Epithelial cell of proximal tubule (primary cell): ENCODE measurements at regions not wholly inside any gene's neighbourhood (a gene's known extent, or its start where the extent isn't known, plus 50 kb on each side); places are given as distances from the start of the nearest gene placed in this dataset.

Experiments used
- DNase-seq: peaks from one replicate; pipeline ENCODE4 v3.0.0-alpha.2; 2011; ENCODE audit warnings: low read depth
- H3K4me3 ChIP-seq: 2 replicates; pipeline ENCODE4 v1.5.1; 2011; ENCODE audit warnings: low read depth, mild to moderate bottlenecking, low read length
- TF ChIP-seq, protein P1 (sequence below): conservative IDR thresholded peaks from 2 replicates; pipeline ENCODE4 v1.5.1; 2012; ENCODE audit warnings: low read depth, mild to moderate bottlenecking, low read length

DNA sequence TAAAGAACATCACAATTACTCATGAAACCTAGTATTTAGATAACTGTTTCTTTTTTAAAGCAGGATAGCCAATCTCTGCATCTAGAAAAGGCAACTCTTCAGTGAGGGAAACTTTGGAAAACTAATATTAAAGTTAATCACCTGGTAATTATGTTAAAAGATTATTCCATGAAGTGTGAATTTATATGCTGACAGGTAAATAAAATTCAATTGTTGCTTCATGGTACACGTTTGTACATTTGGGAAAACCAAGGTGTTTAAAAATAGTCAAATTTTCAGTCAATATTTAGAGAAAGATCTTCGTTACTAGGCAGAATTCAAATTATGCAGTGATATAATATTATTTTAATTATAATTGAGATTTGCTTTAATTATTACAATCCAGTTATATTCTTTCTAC is 100.1 kb upstream of the LRFN5 start:
- H3K4me3 ChIP-seq = no peak overlapping the region
- TF ChIP-seq, protein P1, sequence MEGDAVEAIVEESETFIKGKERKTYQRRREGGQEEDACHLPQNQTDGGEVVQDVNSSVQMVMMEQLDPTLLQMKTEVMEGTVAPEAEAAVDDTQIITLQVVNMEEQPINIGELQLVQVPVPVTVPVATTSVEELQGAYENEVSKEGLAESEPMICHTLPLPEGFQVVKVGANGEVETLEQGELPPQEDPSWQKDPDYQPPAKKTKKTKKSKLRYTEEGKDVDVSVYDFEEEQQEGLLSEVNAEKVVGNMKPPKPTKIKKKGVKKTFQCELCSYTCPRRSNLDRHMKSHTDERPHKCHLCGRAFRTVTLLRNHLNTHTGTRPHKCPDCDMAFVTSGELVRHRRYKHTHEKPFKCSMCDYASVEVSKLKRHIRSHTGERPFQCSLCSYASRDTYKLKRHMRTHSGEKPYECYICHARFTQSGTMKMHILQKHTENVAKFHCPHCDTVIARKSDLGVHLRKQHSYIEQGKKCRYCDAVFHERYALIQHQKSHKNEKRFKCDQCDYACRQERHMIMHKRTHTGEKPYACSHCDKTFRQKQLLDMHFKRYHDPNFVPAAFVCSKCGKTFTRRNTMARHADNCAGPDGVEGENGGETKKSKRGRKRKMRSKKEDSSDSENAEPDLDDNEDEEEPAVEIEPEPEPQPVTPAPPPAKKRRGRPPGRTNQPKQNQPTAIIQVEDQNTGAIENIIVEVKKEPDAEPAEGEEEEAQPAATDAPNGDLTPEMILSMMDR = no peak
- no peak for DNase-seq

DNA sequence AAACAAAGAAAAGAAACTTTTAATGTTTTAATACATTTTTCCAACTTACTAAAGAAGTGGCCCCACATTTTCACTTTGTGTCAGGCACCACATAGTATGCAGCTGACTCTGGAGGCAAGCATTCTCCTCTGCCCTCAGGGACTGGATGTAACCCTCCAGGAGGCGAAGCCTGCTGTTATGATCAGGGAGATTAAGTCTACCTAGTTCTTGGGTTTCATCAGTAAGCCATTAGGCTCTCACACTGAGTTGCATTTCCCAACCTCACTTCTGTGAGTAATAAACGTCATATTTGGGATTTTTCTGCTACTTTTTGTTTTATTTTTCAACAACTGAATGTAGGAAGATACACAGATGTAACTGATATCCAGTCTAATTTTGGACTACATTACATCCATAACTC is 101.2 kb upstream of the LRFN5 start:
- H3K4me3 ChIP-seq = no peak overlapping the region
- TF ChIP-seq, protein P1 = no peak
- DNase-seq = no peak

DNA sequence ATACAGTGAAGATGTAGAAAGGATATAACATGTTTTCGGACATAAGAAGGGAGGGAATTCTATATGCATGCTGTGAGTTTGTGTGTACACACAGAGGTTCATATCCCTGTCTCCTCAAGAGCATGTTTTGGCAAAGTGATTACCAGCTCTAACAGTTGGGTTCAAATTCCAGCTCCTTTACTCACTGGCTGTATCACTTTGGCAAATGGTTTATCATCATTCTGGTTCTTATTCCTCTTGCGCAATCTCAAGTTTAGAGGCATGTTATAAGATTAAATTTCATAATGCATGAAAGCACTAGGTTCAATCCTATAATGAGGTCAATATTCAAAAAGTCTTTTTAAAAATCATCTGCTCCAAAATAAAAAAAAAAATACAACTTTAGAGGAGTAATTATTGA is 107.7 kb upstream of the LRFN5 start:
- H3K4me3 ChIP-seq = no peak overlapping the region
- DNase-seq = no peak
- TF ChIP-seq, protein P1 = no peak

DNA sequence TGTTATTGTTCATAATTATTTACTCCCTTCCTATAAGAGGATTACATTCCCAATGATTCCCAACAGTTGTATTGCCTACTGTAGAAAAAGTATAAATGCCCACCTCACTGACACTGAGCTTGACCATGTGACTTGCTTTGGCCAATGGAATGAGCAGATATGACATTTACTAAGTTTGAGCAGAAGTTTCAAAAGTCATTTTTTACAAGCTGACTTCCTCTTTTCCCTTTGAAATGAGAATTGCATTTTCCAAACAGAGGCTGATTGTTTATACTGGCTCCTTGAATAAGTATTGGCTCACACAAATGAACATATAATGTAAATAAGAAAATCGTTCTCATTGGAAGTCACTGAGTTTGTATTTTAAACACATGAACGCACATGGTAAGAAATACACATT is 116.4 kb upstream of the LRFN5 start:
- DNase-seq = no peak
- no peak overlapping the region for H3K4me3 ChIP-seq
- TF ChIP-seq, protein P1 = no peak

DNA sequence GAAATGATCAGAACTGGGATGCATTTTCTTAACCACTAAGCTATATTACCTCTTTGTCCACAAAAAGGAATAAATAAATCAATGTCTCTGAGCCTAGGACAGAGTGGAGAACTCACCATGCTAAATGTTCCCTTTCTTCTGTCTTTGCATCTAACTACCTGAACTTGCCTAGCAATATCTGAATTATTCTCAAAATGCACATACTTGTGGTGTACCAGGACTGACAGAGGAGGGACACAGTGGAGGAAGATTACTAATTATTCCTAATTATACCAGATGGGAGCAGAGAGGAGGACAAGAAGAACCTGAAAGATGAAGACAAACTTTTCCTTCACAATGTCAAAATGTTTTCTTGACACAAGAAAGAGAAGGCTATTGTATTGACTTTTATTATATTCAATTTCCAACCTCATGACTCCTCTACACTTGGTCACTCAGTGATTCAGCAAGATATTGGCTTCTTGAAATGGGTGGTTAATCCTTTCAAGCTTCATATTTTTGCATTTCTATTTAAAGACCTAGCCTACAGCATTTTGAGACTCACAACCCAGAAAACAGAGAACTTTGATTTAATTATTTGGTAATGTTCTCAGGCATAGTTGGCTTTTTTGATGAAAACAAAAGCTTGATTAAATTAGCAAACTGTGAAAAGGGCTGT is 117.2 kb upstream of the LRFN5 start:
- no peak for DNase-seq
- H3K4me3 ChIP-seq = no peak overlapping the region
- TF ChIP-seq, protein P1 = no peak

DNA sequence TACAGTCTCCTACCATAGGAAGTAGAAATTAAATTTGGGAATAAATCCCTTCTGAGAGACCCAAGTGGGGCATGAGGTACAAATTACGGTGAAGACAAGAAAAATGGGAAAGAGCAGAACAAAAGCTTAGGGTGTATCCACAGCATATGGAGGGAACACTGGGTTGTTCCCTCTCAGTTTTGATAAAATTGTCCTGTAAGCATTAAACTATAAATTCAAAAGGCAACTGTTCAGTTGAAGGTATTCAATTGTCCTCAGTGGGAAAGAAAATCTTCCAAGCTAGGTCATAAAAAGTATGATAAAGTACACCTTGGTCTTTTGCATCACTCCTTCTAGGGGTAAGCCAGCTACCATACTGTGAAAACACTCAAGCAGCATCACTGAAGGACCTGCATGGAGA is 118.3 kb upstream of the LRFN5 start:
- H3K4me3 ChIP-seq = no peak overlapping the region
- DNase-seq = no peak
- TF ChIP-seq, protein P1 = no peak

DNA sequence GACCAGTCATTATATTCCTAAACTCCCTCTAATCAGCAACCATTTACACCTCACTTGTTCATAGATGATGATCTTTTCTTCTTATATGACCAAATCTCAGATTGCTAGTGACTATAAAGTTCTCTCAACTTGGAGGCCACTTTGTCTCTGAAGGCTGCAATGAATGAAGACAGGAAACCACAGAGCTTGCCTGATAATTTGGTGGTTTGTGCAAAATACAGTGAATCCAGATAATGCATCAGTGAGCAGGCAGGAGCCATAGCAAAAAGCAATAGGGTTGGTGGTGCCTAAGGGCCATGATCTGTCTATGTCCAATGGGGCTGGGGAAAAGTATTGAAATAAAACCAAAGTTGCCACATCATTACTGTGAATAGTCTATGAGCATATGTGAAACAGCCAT is 123.8 kb upstream of the LRFN5 start:
- H3K4me3 ChIP-seq = no peak overlapping the region
- TF ChIP-seq, protein P1 = no peak
- DNase-seq = no peak
